ENCODE measurements at regions not wholly inside any gene's neighbourhood (a gene's known extent, or its start where the extent isn't known, plus 50 kb on each side); places are given as distances from the start of the nearest gene placed in this dataset.

DNA sequence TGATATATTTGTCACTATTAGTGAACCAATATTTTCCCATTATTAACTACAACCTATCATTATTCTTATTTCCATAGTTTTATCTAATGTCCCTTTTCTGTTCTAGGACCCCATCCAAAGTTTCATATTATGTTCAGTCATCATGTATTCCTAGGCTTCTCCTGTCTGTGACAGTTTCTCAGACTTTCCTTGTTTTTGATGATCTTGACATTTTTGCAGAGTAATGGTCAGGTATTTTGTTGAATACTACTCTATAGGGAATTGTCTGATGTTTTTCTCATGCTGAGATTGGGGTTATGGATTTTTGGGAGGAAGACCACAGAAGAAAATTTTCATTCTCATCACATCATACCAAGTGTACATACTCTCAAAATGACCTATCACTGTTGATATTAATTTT lies 684.6 kb downstream of the PLCL1 start:
- Histone ChIP-seq H3K27ac (no peak overlapping the region), H3K27me3 (peaks cover 0 to 6% (median 0%) of the 10 kb centered on the region in 7 donors), H3K4me1 (no peaks in the 10 kb centered on the region), H3K36me3 (no peaks in the 10 kb centered on the region), H3K4me3 (no peak overlapping the region), H3K9me3 (no peaks in the 10 kb centered on the region)
- intact Hi-C loops (cut with DNase I): no loop called here
- TF ChIP-seq, protein P1, sequence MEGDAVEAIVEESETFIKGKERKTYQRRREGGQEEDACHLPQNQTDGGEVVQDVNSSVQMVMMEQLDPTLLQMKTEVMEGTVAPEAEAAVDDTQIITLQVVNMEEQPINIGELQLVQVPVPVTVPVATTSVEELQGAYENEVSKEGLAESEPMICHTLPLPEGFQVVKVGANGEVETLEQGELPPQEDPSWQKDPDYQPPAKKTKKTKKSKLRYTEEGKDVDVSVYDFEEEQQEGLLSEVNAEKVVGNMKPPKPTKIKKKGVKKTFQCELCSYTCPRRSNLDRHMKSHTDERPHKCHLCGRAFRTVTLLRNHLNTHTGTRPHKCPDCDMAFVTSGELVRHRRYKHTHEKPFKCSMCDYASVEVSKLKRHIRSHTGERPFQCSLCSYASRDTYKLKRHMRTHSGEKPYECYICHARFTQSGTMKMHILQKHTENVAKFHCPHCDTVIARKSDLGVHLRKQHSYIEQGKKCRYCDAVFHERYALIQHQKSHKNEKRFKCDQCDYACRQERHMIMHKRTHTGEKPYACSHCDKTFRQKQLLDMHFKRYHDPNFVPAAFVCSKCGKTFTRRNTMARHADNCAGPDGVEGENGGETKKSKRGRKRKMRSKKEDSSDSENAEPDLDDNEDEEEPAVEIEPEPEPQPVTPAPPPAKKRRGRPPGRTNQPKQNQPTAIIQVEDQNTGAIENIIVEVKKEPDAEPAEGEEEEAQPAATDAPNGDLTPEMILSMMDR (IDR thresholded peaks at IDR 0.05): no peak
- no peak for DNase-seq
- no peak for ATAC-seq

DNA sequence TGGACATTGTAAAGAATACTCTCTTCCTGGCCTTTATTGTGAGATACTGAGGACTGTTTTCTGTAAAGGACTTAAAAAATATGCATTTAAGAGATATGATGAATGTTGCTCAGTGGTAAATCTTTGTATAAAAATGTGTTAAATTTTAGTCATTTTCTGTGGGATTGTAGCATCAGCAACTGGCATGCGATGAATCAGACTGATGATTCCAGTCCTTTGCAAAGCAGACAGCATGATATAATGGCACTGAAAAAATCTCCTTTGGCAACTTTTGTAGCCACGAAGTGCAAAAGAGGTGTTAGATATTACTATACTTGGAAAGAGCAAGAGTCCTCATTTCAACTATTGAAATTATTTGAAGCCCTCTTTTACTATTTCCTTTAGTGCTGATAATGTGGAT lies 678.7 kb downstream of the PLCL1 start:
- DNase-seq: no peak
- Histone ChIP-seq H3K27ac (no peak overlapping the region), H3K4me1 (no peaks in the 10 kb centered on the region), H3K9me3 (no peaks in the 10 kb centered on the region), H3K4me3 (no peak overlapping the region), H3K36me3 (no peaks in the 10 kb centered on the region), H3K27me3 (peaks cover 0 to 4% (median 0%) of the 10 kb centered on the region in 7 donors)
- TF ChIP-seq, protein P1 (IDR thresholded peaks at IDR 0.05): no peak
- 58 to 73% methylated on average over 2 of the region's 2 CpGs for WGBS, 2 donors
- intact Hi-C loops (cut with DNase I): no loop called here
- ATAC-seq: no peak

DNA sequence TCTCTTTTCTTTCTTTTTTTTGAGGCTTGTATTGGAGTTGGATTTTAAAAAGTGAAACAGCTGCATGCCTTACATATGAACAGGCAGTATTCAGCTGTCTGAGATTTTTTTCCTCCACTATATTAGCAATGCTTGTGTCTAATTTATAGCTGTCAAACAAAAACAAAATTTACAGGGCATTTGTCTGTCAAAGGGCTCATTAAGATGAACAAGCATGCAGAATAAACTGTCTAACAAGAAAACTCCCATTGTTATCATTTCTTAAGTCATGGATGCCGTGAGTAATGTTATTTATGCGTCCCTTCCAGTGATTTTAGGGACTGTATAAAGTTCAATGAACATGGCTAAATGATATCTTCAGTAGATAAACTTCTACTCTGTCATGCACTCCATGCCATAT lies 674.7 kb downstream of the PLCL1 start:
- TF ChIP-seq, protein P1 (IDR thresholded peaks at IDR 0.05): no peak
- H3K4me3 ChIP-seq: no peak overlapping the region

DNA sequence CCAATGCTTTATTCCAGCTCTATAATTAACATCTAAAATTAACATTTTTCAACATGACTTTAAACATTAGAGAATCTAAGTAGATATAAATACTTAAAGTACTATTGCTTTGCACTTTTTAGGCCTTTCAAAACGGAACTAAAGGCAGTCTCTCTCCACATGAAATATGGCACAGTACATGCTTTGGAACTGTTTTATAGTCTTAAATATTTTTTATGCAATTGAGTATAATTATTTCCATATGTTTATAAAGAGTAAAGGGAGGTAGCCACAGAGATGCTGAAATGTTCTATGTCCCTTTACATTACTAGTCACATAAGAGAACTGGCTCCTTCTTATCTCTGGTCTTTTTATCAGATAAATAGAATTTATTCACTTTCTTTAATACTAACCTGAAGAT lies 674.0 kb downstream of the PLCL1 start:
- ATAC-seq (no peak), DNase-seq (no peak)
- WGBS, 2 donors: 66 to 85% methylated on average over 1 of the region's 1 CpG
- no peak overlapping the region for H3K4me3 ChIP-seq
- intact Hi-C loops (cut with DNase I): no loop called here
- H3K36me3 ChIP-seq: no peaks in the 10 kb centered on the region
- H3K27ac ChIP-seq: no peak overlapping the region
- no peaks in the 10 kb centered on the region for H3K27me3 ChIP-seq
- H3K9me3 ChIP-seq: no peaks in the 10 kb centered on the region
- TF ChIP-seq, protein P1 (IDR thresholded peaks at IDR 0.05): no peak
- H3K4me1 ChIP-seq: no peaks in the 10 kb centered on the region

More for the DNA sequence above, 674.7 kb downstream of the PLCL1 start:
- H3K27me3 ChIP-seq: no peaks in the 10 kb centered on the region
- ATAC-seq (no peak), DNase-seq (no peak)
- no peaks in the 10 kb centered on the region for H3K36me3 ChIP-seq
- H3K4me1 ChIP-seq: no peaks in the 10 kb centered on the region
- no peaks in the 10 kb centered on the region for H3K9me3 ChIP-seq
- no peak overlapping the region for H3K27ac ChIP-seq
- 49% methylated on average over 2 of the region's 2 CpGs for WGBS, 2 donors
- intact Hi-C loops (cut with DNase I): no loop called here

DNA sequence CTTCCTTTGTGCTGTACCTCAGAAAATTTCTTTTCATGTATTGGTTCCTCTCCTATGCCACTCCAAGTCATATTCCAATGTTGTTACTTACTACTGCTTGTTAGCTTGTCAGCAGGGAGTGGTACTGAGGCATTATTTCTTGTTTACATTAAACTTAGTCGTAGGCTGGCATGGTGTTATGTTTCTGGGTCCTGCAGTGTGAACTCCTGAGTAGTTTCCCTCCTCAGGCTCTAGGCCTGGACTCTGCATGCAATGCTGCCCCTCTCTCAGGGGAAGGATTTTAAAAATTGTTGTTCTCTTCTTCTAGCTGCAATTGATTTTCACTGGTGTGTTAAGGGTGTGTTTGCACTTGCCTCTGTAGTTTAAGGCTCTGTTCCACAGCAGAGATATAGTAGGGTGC lies 671.6 kb downstream of the PLCL1 start:
- DNase-seq (no peak), ATAC-seq (no peak)
- WGBS, 2 donors: 28 to 32% methylated on average over 1 of the region's 1 CpG
- Histone ChIP-seq H3K36me3 (no peaks in the 10 kb centered on the region), H3K27ac (no peak overlapping the region), H3K4me1 (no peaks in the 10 kb centered on the region), H3K9me3 (no peaks in the 10 kb centered on the region), H3K4me3 (no peak overlapping the region), H3K27me3 (no peaks in the 10 kb centered on the region)
- intact Hi-C loops (cut with DNase I): no loop called here
- TF ChIP-seq, protein P1 (IDR thresholded peaks at IDR 0.05): no peak
